ENCODE measurements at regions not wholly inside any gene's neighbourhood (a gene's known extent, or its start where the extent isn't known, plus 50 kb on each side); places are given as distances from the start of the nearest gene placed in this dataset.

DNA sequence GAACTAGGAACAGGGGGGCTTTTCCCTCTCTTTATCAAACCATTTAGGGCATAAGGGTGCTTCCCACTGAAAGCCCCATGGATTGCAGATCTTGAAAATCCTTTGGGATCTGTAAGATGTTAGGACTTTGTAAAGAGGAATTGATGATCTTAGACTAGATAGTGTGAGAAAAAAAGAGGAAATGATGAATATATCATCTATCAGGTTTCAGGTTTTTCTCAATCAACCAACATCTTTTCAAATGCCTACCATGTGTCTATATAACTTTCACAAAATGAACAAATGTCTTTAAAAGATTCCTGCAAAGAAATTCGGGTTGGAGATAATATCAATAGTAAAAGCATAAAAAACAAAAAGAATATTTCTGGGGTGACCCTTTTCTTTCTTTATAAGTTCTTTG, 50.1 kb downstream of the KCNC4 start:
- Mint-ChIP-seq H3K27ac (no peak overlapping the region), H3K9me3 (no peaks in the 10 kb centered on the region), H3K4me3 (no peak overlapping the region), H3K4me1 (ENCODE audit: low read depth) (peaks cover 17% of the 10 kb centered on the region), H3K36me3 (ENCODE audit: low read depth) (no peaks in the 10 kb centered on the region), H3K27me3 (ENCODE audit: insufficient read depth) (peaks cover 24% of the 10 kb centered on the region)
- TF ChIP-seq, protein P1, sequence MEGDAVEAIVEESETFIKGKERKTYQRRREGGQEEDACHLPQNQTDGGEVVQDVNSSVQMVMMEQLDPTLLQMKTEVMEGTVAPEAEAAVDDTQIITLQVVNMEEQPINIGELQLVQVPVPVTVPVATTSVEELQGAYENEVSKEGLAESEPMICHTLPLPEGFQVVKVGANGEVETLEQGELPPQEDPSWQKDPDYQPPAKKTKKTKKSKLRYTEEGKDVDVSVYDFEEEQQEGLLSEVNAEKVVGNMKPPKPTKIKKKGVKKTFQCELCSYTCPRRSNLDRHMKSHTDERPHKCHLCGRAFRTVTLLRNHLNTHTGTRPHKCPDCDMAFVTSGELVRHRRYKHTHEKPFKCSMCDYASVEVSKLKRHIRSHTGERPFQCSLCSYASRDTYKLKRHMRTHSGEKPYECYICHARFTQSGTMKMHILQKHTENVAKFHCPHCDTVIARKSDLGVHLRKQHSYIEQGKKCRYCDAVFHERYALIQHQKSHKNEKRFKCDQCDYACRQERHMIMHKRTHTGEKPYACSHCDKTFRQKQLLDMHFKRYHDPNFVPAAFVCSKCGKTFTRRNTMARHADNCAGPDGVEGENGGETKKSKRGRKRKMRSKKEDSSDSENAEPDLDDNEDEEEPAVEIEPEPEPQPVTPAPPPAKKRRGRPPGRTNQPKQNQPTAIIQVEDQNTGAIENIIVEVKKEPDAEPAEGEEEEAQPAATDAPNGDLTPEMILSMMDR (IDR thresholded peaks at IDR 0.05): no peak
- no peak for DNase-seq

DNA sequence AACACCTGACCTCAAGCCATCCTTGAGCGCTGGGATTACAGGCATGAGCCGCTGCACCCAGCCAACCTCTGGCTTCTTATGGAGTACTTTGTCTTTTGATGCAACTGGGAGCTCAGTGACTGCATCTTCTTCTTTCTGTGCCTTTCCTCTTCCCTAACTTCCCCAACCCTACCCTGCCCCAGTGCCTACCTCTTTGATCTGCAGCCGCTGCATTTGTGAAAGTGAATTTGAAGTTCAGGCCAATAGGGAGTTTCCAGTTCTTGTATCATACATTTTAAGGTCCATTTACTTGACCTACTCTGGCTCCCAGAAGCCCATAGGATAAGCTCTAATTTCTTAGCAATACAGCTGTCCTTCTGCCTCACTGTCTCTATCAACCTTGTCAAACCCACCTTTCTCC, 52.2 kb downstream of the KCNC4 start:
- peaks cover 19% of the 10 kb centered on the region for H3K4me1 Mint-ChIP-seq (ENCODE audit: low read depth)
- TF ChIP-seq, protein P1 (IDR thresholded peaks at IDR 0.05): no peak

DNA sequence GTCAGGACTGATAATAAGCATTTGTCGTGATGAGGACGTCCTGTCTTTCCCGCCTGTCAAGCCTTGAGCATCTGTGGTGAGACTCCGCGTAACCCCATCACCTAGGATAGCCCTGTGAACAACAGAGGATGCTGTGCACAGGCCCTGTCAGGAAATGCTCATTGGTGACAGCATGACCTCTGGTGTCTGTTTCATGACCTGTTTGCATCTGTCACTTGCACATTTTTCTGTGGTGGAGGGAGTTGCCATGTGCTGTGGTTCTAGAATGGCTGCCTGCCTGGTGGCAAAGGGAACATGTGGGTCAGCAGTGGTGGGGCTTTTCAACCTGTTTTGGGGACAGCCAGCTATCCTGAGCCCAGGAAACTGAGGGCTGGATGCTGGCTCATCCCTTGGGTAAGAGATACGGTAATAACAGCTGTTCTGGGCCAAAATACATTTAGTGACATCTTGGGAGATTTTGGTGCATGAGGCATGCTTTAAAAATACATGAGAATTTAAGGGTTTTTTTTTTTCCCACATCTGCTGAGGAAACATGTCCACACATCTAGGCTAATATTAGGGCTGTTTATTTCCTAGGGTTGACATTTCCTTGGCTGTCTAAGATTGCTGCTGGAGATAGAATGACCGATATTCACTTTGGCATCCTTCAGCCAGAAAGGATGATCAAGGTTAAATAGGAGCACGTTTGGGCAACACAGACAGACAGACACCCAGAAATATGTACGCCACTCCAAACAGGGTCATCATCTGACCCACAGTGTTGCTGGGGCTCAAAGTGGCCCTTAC, 52.9 kb downstream of the KCNC4 start:
- TF ChIP-seq, protein P1 (IDR thresholded peaks at IDR 0.05): no peak
- no peaks in the 10 kb centered on the region for H3K9me3 Mint-ChIP-seq
- peaks cover 23% of the 10 kb centered on the region for H3K4me1 Mint-ChIP-seq (ENCODE audit: low read depth)
- DNase-seq: no peak
- no peaks in the 10 kb centered on the region for H3K36me3 Mint-ChIP-seq (ENCODE audit: low read depth)
- H3K27me3 Mint-ChIP-seq (ENCODE audit: insufficient read depth): peaks cover 27% of the 10 kb centered on the region
- no peak overlapping the region for H3K27ac Mint-ChIP-seq
- H3K4me3 Mint-ChIP-seq: no peak overlapping the region

More for the DNA sequence above, 52.2 kb downstream of the KCNC4 start:
- no peaks in the 10 kb centered on the region for H3K36me3 Mint-ChIP-seq (ENCODE audit: low read depth)
- no peak for DNase-seq
- peaks cover 24% of the 10 kb centered on the region for H3K27me3 Mint-ChIP-seq (ENCODE audit: insufficient read depth)
- H3K4me3 Mint-ChIP-seq: no peak overlapping the region
- no peak overlapping the region for H3K27ac Mint-ChIP-seq
- H3K9me3 Mint-ChIP-seq: no peaks in the 10 kb centered on the region

DNA sequence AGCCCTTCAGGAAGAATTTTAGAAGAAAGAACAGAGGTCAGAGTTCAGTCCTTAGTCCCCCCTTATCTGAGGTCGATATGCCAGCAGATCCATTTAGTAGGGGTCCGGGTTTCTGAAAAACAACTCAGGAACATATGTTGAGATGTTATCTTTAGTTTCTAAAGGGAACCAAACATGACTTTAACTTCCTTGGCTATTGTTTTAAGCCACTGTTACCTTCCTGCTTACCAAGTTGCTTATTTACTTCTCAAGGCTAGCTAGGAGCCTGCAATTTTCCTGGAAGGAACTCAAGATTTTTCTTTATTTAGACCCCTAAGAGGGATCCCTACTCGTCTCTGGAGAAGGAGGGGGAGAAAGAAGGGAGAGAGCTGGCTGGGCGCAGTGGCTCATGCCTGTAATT, 54.3 kb downstream of the KCNC4 start:
- no peaks in the 10 kb centered on the region for H3K36me3 Mint-ChIP-seq (ENCODE audit: low read depth)
- H3K4me1 Mint-ChIP-seq (ENCODE audit: low read depth): peaks cover 10% of the 10 kb centered on the region; the same call in 1 of the 2 replicates
- H3K27ac Mint-ChIP-seq: no peak overlapping the region

DNA sequence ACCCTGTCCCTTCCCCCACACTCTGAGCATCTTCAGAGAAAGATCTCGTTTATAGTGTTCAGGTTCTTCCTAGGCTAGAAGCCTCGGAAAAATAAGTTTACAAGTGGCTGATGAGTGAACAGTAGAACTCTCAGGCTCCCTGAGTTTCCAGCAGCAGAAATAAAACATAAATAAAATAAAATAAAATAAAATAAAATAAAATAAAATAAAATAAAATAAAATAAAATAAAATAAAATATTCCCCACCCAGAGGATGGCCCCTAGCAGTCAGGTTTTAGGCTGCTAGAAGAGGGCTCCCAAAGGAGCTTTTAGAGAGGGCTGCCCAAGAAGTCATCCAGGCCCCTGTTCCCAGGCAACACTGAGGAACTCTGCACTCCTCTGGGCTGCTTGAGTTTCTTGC, 55.1 kb downstream of the KCNC4 start:
- H3K27ac Mint-ChIP-seq: no peak overlapping the region
- no peaks in the 10 kb centered on the region for H3K36me3 Mint-ChIP-seq (ENCODE audit: low read depth)
- TF ChIP-seq, protein P1 (IDR thresholded peaks at IDR 0.05): no peak
- peaks cover 30% of the 10 kb centered on the region for H3K27me3 Mint-ChIP-seq (ENCODE audit: insufficient read depth)
- no peak overlapping the region for H3K4me3 Mint-ChIP-seq
- H3K9me3 Mint-ChIP-seq: no peaks in the 10 kb centered on the region
- peaks cover 5% of the 10 kb centered on the region; the same call in 1 of the 2 replicates for H3K4me1 Mint-ChIP-seq (ENCODE audit: low read depth)
- no peak for DNase-seq

More for the DNA sequence above, 54.3 kb downstream of the KCNC4 start:
- peaks cover 27% of the 10 kb centered on the region for H3K27me3 Mint-ChIP-seq (ENCODE audit: insufficient read depth)
- DNase-seq: no peak
- H3K4me3 Mint-ChIP-seq: no peak overlapping the region
- TF ChIP-seq, protein P1 (IDR thresholded peaks at IDR 0.05): no peak
- H3K9me3 Mint-ChIP-seq: no peaks in the 10 kb centered on the region

Data from HFFc6 (cell line).